ENCODE measurements at regions not wholly inside any gene's neighbourhood (a gene's known extent, or its start where the extent isn't known, plus 50 kb on each side); places are given as distances from the start of the nearest gene placed in this dataset.

DNA sequence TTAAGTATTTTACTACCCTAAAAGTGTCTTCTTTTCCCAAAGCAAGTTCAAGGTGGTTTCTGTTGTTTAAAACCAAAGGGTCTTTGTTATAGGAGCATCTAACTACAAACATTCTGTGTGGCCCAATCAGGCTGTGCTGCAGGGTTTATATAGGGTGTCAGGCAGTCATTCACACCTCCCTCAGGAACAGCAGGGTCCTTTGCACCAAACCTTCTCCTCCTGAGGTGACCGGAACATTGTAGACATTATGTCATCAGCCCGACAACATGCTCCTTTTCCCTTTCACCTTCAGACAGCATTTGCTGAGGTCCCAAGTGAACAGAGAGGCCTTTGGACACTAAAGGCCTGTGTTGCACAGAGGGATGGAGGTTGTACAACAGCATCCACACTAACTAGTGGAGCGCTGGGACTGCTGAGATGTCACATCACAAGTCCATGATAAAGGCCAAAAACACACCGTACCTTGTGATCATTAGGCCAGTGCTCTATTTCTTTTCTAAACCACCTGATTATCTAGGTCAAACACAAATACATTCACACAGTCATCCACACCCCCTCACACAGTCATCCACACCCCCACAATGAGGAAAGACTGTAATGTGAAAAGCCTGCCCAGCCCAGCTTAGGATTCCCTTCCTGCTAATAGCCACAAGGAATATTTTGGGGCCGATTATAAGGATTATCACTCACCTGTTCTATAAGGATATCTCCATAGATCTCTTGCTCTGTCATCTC, 123.8 kb upstream of the VLDLR start:
- peaks cover 3% of the 10 kb centered on the region for H3K4me1 ChIP-seq
- TF ChIP-seq, protein P1, sequence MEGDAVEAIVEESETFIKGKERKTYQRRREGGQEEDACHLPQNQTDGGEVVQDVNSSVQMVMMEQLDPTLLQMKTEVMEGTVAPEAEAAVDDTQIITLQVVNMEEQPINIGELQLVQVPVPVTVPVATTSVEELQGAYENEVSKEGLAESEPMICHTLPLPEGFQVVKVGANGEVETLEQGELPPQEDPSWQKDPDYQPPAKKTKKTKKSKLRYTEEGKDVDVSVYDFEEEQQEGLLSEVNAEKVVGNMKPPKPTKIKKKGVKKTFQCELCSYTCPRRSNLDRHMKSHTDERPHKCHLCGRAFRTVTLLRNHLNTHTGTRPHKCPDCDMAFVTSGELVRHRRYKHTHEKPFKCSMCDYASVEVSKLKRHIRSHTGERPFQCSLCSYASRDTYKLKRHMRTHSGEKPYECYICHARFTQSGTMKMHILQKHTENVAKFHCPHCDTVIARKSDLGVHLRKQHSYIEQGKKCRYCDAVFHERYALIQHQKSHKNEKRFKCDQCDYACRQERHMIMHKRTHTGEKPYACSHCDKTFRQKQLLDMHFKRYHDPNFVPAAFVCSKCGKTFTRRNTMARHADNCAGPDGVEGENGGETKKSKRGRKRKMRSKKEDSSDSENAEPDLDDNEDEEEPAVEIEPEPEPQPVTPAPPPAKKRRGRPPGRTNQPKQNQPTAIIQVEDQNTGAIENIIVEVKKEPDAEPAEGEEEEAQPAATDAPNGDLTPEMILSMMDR (IDR thresholded peaks at IDR 0.05), result no peak
- no peaks in the 10 kb centered on the region for H3K27me3 ChIP-seq
- ATAC-seq, result no peak
- no peak for DNase-seq
- no peaks in the 10 kb centered on the region for H3K9me3 ChIP-seq
- intact Hi-C loops (cut with DNase I), result no loop called here
- no peak overlapping the region for H3K4me3 ChIP-seq
- H3K27ac ChIP-seq, result no peak overlapping the region
- H3K36me3 ChIP-seq, result no peaks in the 10 kb centered on the region

DNA sequence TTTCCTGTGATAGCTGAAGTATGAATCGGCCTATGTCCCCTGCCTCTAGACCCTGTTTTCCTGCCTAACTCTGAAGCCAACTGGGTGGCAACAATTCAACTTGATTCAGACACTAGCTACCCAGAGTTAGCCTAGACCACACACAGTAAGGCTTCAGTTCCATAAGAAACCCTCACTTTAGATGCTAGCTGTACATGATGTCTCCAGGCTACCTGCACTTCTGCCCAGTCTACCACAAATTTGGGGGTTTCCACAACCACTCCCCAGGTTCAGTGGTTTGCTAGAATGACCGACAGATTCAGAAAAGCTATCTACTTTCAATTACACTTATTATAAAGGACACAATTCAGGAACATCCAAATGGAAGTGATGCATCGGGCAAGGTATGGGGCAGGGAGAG, 119.4 kb upstream of the VLDLR start:
- intact Hi-C loops (cut with DNase I), result no loop called here

DNA sequence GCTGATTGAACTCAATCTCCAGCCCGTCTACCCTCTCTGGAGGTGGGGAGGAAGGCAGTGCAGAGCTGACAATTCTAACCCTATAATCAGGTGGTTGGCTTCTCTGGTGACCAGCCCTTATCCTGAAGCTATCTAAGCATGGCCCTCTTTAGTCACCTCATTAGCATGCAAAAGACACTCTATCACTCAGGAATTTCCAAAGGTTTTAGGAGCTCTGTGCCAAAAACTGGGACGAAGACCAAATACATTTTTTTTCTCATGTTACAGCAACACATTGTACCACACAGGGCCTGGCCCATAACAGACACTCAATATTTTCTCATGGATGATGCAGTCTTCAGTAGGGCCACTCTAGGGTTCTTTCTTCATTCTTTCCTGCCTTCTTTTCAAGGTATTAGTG, 118.8 kb upstream of the VLDLR start:
- Histone ChIP-seq H3K4me3 (no peak overlapping the region), H3K36me3 (no peaks in the 10 kb centered on the region), H3K4me1 (no peaks in the 10 kb centered on the region), H3K27ac (no peak overlapping the region), H3K27me3 (no peaks in the 10 kb centered on the region), H3K9me3 (no peaks in the 10 kb centered on the region)
- no peak for DNase-seq
- no peak for ATAC-seq
- TF ChIP-seq, protein P1 (IDR thresholded peaks at IDR 0.05), result no peak
- intact Hi-C loops (cut with DNase I), result no loop called here

More for the DNA sequence above, 119.4 kb upstream of the VLDLR start:
- DNase-seq, result no peak
- no peak overlapping the region for H3K4me3 ChIP-seq
- no peaks in the 10 kb centered on the region for H3K9me3 ChIP-seq
- no peaks in the 10 kb centered on the region for H3K27me3 ChIP-seq
- no peaks in the 10 kb centered on the region for H3K36me3 ChIP-seq
- ATAC-seq, result no peak
- H3K4me1 ChIP-seq, result no peaks in the 10 kb centered on the region
- no peak overlapping the region for H3K27ac ChIP-seq
- TF ChIP-seq, protein P1 (IDR thresholded peaks at IDR 0.05), result no peak

- TF ChIP-seq, protein P1 (IDR thresholded peaks at IDR 0.05), result no peak
- intact Hi-C loops (cut with DNase I), result no loop called here
- Histone ChIP-seq H3K4me1 (no peaks in the 10 kb centered on the region), H3K9me3 (no peaks in the 10 kb centered on the region), H3K27me3 (no peaks in the 10 kb centered on the region), H3K4me3 (no peak overlapping the region), H3K27ac (no peak overlapping the region), H3K36me3 (no peaks in the 10 kb centered on the region)
- no peak for ATAC-seq
- DNase-seq, result no peak
Observed at GRCh38 chr9:2506321-2506720, 115.3 kb upstream of the VLDLR start.

DNA sequence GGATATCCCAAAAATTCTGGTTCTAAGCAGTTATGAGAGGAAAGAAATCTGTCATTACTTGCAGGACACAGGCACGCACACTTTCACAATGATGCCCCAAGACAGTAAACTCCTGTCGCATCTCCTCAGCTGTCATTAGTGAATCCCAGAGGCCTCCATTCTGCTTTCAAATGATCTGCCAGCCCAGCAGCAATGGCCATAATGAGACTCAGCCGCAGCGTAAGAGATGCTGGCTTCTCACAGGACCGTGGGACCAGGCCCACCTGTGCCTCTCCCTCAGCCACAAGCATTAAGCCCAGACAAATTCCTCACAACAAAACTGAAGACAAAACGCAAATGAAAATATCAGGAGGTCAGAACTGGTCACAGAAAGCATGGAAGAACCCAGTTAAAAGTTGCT, 98.0 kb upstream of the VLDLR start:
- TF ChIP-seq, protein P1 (IDR thresholded peaks at IDR 0.05), result no peak
- Histone ChIP-seq H3K36me3 (no peaks in the 10 kb centered on the region), H3K27me3 (no peaks in the 10 kb centered on the region), H3K9me3 (no peaks in the 10 kb centered on the region), H3K4me3 (no peak overlapping the region), H3K4me1 (no peaks in the 10 kb centered on the region), H3K27ac (no peak overlapping the region)
- DNase-seq (no peak), ATAC-seq (no peak)
- intact Hi-C loops (cut with DNase I), result no loop called here

DNA sequence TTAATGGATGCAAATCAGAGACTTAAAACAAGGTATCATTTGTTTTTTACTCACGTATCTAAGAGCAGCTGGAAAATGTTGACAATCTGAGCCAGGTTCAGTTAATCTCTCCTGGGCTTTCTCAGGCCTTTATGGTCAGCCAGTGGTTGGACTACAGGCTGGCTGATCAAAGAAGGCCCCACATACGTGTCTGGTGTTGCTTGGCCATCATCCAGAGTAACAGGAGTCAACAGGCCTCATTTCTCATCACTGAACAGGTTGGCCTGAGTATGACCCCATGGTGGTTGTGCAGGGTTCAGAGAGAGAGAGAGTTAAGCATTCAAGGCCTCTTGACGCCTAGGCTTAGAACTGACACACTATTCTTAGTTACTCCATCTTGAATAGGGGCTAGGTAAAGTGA, 97.0 kb upstream of the VLDLR start:
- H3K36me3 ChIP-seq, result no peaks in the 10 kb centered on the region
- DNase-seq (no peak), ATAC-seq (no peak)
- no peaks in the 10 kb centered on the region for H3K9me3 ChIP-seq
- no peak overlapping the region for H3K4me3 ChIP-seq
- H3K4me1 ChIP-seq, result no peaks in the 10 kb centered on the region
- intact Hi-C loops (cut with DNase I), result no loop called here
- TF ChIP-seq, protein P1 (IDR thresholded peaks at IDR 0.05), result no peak
- no peak overlapping the region for H3K27ac ChIP-seq
- H3K27me3 ChIP-seq, result no peaks in the 10 kb centered on the region
